ENCODE measurements at regions not wholly inside any gene's neighbourhood (a gene's known extent, or its start where the extent isn't known, plus 50 kb on each side); places are given as distances from the start of the nearest gene placed in this dataset.

GRCh38 chr6:120211955-120212792 lies 862.6 kb upstream of the MAN1A1 start (continued):
- TF ChIP-seq TFE3 (CRISPR knock-in tag; IDR thresholded peaks at IDR 0.05) (no peak), ZNF441 (CRISPR knock-in tag; IDR thresholded peaks at IDR 0.05; ENCODE audit: borderline replicate concordance) (no peak), ARID2 (CRISPR knock-in tag; IDR thresholded peaks at IDR 0.05; ENCODE audit: borderline replicate concordance) (no peak), ZNF225 (CRISPR knock-in tag; IDR thresholded peaks at IDR 0.05) (no peak), ZBTB37 (CRISPR knock-in tag; IDR thresholded peaks at IDR 0.05) (no peak), ZNF317 (CRISPR knock-in tag; IDR thresholded peaks at IDR 0.05) (0 out of 2 replicates have a peak, but pooled peaks have one; percentile 47), ZNF547 (CRISPR knock-in tag; IDR thresholded peaks at IDR 0.05) (no peak), ZMAT3 (CRISPR knock-in tag; conservative IDR thresholded peaks at IDR 0.05) (no peak), AKNA (CRISPR knock-in tag; IDR thresholded peaks at IDR 0.05; ENCODE audit: borderline replicate concordance) (no peak), TEAD2 (CRISPR knock-in tag; IDR thresholded peaks at IDR 0.05) (no peak), IKZF4 (CRISPR knock-in tag; IDR thresholded peaks at IDR 0.05; ENCODE audit: borderline replicate concordance, low read depth, not compliant biosample characterization) (no peak), ZBTB20 (CRISPR knock-in tag; IDR thresholded peaks at IDR 0.05; ENCODE audit: borderline replicate concordance, low read depth) (no peak), DNMT1 (CRISPR knock-in tag; IDR thresholded peaks at IDR 0.05) (no peak), U2AF2 (IDR thresholded peaks at IDR 0.05; ENCODE audit: low read depth, low read length) (no peak), ZSCAN30 (CRISPR knock-in tag; IDR thresholded peaks at IDR 0.05) (no peak), ZNF281 (CRISPR knock-in tag; IDR thresholded peaks at IDR 0.05; ENCODE audit: borderline replicate concordance) (no peak), ZNF878 (CRISPR knock-in tag; IDR thresholded peaks at IDR 0.05) (no peak), ATF7-NPFF (CRISPR knock-in tag; IDR thresholded peaks at IDR 0.05; ENCODE audit: low read depth) (no peak), ZSCAN29 (CRISPR knock-in tag; conservative IDR thresholded peaks at IDR 0.05) (no peak)
